Lower leg skin (tissue), 3 donors: ENCODE measurements at regions not wholly inside any gene's neighbourhood (a gene's known extent, or its start where the extent isn't known, plus 50 kb on each side); places are given as distances from the start of the nearest gene placed in this dataset.

Source experiments
- CTCF ChIP-seq, 3 donors: fragments of 450-650 bp; IDR thresholded peaks; one replicate each; pipeline ENCODE4 v1.5.1; 2016; ENCODE audit warnings: antibody characterized with exemption in 3 of 3, mild to moderate bottlenecking in 3 of 3, moderate library complexity in 2 of 3
- POLR2A ChIP-seq, 2 donors: fragments of 450-650 bp; IDR thresholded peaks; one replicate each; pipeline ENCODE4 v1.6.1; 2016 to 2017; ENCODE audit warnings: antibody characterized with exemption in 2 of 2, mild to moderate bottlenecking in 1 of 2, moderate library complexity in 1 of 2

GRCh38 chr2:5841126-5841525, 148.9 kb downstream of the SOX11 start:
- no peak for TF ChIP-seq CTCF (IDR thresholded peaks at IDR 0.05)
- TF ChIP-seq POLR2A (IDR thresholded peaks at IDR 0.05): no peak
